Renal cortical epithelial cell (primary cell): ENCODE measurements at regions not wholly inside any gene's neighbourhood (a gene's known extent, or its start where the extent isn't known, plus 50 kb on each side); places are given as distances from the start of the nearest gene placed in this dataset.

ENCODE experiments used
- DNase-seq: peaks from one replicate; pipeline ENCODE4 v3.0.0-alpha.2; 2011; ENCODE audit warnings: low read depth

DNA sequence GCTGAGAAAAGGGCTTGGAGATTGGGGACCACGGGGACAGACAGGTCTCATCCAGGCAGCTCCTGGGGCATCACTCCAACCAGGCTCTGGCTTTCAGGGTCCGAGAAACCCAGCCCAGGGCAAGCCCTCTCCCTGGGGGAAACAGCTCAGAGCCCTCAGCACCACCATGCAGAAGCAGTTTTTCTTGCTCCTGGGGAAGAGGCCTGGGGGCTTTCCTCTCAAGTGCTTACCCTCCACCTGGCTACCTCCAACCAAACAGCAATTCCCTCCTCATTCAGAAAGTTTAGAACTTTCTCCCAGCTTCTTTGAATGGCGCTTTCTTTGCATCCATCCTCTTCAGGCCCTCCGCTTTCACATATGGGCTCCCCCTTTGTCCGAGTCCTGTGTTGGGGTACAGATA, 110.4 kb upstream of the PHACTR3 start:
- no peak for DNase-seq

GRCh38 chr20:59495166-59495565, 109.2 kb upstream of the PHACTR3 start:
- no peak for DNase-seq

GRCh38 chr20:59495894-59496510, 108.3 kb upstream of the PHACTR3 start:
- peak; percentile 34 for DNase-seq

GRCh38 chr20:59498291-59498690, 106.0 kb upstream of the PHACTR3 start:
- DNase-seq, result no peak

- no peak for DNase-seq
Measured at GRCh38 chr20:59499863-59500262, 104.5 kb upstream of the PHACTR3 start.

DNA sequence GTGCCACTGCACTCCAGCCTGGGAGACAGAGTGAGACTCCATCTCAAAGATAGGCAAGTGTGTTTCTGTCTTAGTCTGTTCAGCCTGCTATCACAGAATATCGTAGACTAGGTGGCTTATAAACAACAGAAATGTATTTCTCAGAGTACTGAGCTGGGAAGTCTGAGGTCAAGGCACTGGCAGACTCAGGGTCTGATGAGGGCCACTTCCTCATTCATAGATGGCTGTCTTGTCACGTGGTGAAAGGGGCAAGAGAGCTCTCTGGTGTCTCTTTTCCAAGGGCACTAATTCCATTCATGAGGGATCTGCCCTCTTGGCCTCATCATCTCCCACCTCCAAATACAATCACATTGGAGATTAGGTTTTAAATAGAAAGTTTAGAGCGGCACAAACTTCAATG, 95.6 kb upstream of the PHACTR3 start:
- DNase-seq, result no peak

DNA sequence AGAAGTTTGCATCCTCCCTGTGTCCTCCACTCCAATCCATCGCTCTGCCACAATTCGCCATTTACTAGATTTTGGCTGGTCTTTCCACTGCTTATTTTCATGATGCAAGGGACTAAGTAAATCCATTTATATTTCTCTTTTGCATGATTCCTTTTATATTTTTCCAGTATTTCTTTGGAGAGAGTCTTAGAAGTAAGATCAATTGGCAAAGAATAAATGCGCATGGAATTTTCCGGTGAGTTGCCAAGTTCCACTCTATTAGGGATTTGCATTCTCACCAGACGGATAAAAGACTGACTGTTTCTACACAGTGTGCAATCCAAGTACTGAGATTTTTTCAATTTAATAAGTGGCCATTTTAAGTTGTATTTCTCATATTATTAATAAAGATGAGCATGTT, 91.7 kb upstream of the PHACTR3 start:
- no peak for DNase-seq

DNA sequence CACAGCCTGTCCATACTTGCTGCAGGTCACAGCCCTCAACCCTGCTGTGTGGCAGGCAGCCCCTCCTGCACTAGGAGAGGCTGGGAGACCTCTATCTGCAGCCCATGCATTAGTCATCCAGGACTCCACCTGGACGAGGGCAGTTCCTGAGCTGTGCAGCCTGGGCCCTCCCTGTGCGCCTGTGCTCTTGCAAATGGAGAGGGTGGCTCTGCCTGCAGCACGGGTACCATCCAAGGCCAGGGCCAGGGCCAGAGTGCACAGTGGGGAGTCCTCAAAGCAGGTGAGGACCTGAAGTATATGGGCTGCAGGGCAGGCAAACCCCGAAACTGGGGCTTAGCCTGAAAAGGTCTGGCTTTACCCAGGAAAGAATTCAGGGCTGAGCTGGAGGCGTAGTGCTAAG, 89.8 kb upstream of the PHACTR3 start:
- no peak for DNase-seq

DNA sequence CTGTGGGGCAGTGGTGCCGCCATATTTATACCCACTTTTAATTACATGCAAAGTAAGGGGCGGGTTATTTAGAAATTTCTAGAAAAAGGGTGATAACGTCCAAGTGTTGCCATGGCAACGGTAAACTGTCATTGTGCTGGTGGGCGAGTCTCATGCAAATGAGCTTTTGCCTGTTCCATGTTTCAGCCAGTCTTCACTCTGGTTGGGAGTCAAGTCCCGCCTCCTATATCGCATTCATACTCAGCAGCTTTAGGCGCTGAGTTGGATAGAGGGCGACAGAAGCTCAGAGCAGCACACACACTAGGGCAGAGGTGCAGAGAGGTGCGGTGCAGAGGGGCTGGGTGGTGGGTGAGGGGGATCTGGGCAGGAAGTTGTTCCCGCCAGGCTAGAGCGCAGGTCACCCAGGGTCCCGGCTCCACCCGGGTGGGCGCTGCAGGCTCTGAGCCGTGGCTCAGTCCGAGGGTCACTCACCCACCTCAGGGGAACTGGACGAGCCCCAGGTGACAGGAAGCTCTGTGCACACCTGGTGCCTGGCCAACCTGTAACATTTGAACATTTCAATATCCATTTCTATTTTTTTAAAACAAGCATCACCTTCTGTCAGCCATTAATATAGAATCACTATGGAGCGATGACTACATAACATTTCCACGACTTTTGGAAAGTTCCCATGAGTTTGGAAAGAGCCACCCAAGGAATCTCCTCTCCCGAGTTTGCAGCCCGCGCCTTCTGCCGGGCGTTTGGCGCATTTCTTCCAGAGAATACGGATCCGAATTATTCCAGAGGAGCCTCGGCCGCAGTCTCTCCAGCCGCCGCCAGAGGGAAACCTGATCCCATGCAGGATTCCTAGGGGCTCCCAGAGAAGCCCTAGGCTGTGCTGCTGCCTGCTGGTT, 89.1 kb upstream of the PHACTR3 start:
- DNase-seq, result peak; percentile 18

DNA sequence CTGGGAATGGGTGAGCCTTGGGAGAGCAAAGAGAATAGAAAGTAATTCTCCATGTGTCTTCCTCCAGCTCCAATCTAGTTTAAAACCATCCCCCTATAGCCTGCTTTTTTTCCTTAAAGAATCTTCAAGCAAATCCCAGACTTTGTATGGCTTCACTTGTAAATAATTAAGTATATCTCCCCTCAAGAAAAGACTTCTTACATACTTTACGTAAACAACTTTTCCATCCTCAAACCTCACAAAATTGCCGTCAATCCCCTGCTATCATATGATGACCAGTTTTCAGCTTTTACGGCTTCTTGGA, 88.5 kb upstream of the PHACTR3 start:
- no peak for DNase-seq

- DNase-seq, result peak; percentile 58
Measured at GRCh38 chr20:59518881-59519706, 85.2 kb upstream of the PHACTR3 start.

DNA sequence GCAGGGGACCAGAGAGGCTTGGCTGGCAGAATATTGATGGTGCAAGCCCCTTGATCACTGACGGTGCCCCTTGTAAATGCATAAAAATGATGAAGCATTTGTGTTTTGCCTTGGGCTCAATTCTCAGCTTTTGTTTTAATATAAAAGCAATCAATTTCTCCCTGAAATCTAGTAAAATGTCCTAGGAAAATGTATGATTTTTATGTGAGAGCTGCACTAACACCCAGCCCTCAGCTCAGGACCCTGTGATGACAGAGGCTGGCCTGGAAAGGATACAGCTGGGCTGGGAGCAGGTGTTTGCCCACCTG, 84.7 kb upstream of the PHACTR3 start:
- no peak for DNase-seq

GRCh38 chr20:59520814-59521213, 83.5 kb upstream of the PHACTR3 start:
- no peak for DNase-seq

DNA sequence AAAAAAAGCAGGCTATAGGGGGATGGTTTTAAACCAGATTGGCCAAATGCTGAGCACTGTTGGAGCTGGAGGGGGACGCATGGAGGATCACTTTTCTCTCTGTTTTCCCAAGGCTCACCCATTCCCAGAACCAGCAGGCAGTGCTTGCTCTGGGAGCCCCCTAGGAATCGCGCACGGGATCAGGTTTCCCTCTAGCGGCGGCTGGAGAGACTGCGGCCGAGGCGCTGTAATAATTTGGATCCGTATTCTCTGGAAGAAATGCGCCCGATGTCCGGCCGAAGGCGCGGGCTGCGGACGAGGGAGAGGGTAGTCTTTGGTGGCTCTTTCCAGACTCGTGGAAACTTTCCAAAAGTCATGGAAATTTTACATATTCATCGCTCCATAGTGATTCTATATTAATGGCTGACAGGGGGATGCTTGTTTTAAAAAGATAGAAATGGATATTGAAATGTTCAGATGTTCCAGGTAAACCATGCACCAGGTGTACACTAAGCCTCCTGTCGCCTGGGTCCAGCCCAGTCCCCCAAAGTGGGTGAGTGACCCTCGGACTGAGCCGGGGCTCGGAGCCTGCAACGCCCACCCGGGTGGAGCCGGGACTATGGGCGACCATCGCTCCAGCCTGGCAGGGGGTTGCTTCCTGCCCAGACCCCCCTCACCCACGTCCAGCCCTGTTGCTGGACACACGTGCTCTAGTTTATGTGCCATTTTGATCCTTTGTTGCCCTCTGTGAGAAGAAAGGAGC, 78.7 kb upstream of the PHACTR3 start:
- DNase-seq, result no peak

- no peak for DNase-seq
Measured at GRCh38 chr20:59526242-59527225, 77.8 kb upstream of the PHACTR3 start.

DNA sequence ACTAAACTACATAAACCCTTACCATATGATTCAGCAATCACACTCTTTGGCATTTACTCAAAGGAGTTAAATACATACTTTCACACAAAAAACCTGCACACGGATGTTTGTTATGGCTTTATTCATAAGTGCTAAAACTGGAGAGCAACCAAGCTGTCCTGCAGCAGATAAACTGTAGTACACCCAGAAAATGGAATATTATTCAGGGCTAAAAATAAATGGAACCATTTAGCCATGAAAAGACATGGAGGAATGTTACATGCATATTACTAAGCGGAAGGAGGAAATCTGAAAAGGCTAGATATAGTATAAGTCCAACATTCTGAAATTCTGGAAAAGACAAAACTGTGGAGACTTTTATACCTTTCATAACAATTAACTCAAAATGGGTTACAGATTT, 73.6 kb upstream of the PHACTR3 start:
- DNase-seq, result no peak

DNA sequence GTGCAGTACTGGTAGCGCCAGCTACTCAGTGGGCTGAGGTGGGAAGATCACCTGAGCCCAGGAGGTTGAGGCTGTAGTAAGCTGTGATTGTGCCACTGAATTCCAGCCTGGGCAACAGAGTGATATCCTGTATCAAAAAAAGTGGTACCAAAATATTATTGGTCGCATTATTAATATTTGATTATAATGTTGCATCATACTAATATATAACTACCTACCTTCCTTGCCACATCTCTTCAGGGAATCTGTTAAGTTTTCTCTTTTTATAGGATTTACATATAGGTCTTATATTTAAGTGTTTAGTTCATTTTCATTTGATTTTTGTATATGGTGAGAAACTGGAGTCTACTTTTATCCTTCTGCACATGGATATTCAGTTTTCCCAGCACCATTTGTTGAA, 66.3 kb upstream of the PHACTR3 start:
- DNase-seq, result no peak

DNA sequence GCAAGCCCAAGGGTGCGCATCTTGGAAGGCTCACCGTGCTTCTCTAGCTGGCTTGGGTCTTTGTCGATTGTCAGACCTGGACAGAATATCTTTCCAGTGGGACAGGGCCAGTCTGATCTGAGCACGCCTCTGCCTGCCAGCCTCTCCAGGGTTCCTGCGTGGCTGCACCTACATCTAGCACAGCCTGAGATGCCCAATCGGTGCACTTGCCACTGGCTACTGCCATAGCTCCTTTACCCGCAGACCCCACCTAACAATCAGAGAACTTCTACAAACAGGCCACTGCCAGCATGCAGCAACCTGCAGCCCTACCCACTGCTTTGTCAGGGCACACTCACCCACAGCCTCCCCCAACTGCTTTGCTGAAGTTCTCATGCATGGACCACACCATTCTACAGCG, 56.7 kb upstream of the PHACTR3 start:
- DNase-seq, result no peak
